CD14-positive monocyte (primary cell): ENCODE measurements at regions not wholly inside any gene's neighbourhood (a gene's known extent, or its start where the extent isn't known, plus 50 kb on each side); places are given as distances from the start of the nearest gene placed in this dataset.

ENCODE experiments used
- DNase-seq, 3 donors: peaks; one replicate each; pipeline ENCODE4 v3.0.0-alpha.2; 2011 to 2022
- H2AFZ ChIP-seq: 2 replicates; pipeline ENCODE4 v1.6.0; 2012; ENCODE audit warnings: mild to moderate bottlenecking, low read depth, low read length, inconsistent platforms; ENCODE audit not compliant: insufficient read depth, poor library complexity, severe bottlenecking
- H3K27ac ChIP-seq, 2 donors: 1 replicate in 1 of 2; 2 replicates in 1 of 2; pipeline ENCODE4 v1.5.1; 2012 to 2013; ENCODE audit warnings: low read length in 2 of 2, control low read depth in 1 of 2, inconsistent platforms in 1 of 2, low read depth in 1 of 2, mild to moderate bottlenecking in 1 of 2
- H3K27me3 ChIP-seq, 2 donors: one replicate each; pipeline versions ENCODE4 v1.6.0 to v1.6.1; 2011 to 2013; ENCODE audit warnings: low read length in 2 of 2; ENCODE audit not compliant: control insufficient read depth in 2 of 2, insufficient read depth in 2 of 2
- H3K36me3 ChIP-seq, 2 donors: replicated peaks in 1 of 2; 1 replicate in 1 of 2; 2 replicates in 1 of 2; pipeline versions ENCODE4 v1.5.1 to v1.6.1; 2012 to 2013; ENCODE audit warnings: low read length in 2 of 2, control low read depth in 1 of 2, inconsistent platforms in 1 of 2, mild to moderate bottlenecking in 1 of 2; ENCODE audit not compliant: insufficient read depth in 2 of 2, control insufficient read depth in 1 of 2
- H3K4me1 ChIP-seq, 2 donors: 1 replicate in 1 of 2; 2 replicates in 1 of 2; pipeline versions ENCODE4 v1.5.1 to v1.6.1; 2012 to 2013; ENCODE audit warnings: low read length in 2 of 2, control low read depth in 1 of 2, inconsistent platforms in 1 of 2, mild to moderate bottlenecking in 1 of 2, moderate library complexity in 1 of 2; ENCODE audit not compliant: insufficient read depth in 2 of 2, control insufficient read depth in 1 of 2
- H3K4me2 ChIP-seq: replicated peaks from 2 replicates; pipeline ENCODE3; 2012; ENCODE audit warnings: low read length, moderate library complexity, mild to moderate bottlenecking; ENCODE audit not compliant: poor library complexity, severe bottlenecking; ENCODE audit errors: extremely low read depth
- H3K4me3 ChIP-seq, 3 experiments: fragments of 200-600 bp in 1 of 3; sonication (generic) in 1 of 3; replicated peaks in 1 of 3; 1 replicate in 2 of 3; 2 replicates in 1 of 3; pipeline ENCODE4 v1.5.1; 2011 to 2013; ENCODE audit warnings: low read length in 3 of 3, mild to moderate bottlenecking in 3 of 3, control low read depth in 2 of 3, low read depth in 2 of 3, inconsistent platforms in 1 of 3, moderate library complexity in 1 of 3
- H3K79me2 ChIP-seq: 2 replicates; pipeline ENCODE4 v1.6.0; 2012; ENCODE audit warnings: mild to moderate bottlenecking, control low read depth, inconsistent platforms, low read length, moderate library complexity; ENCODE audit not compliant: insufficient read depth
- H3K9ac ChIP-seq: 2 replicates; pipeline ENCODE4 v1.6.0; 2017; ENCODE audit warnings: low read length, mild to moderate bottlenecking; ENCODE audit not compliant: insufficient read depth, poor library complexity, severe bottlenecking
- H3K9me3 ChIP-seq, 2 donors: replicated peaks in 1 of 2; 1 replicate in 1 of 2; 2 replicates in 1 of 2; pipeline versions ENCODE4 v1.5.1 to v1.6.1; 2012 to 2013; ENCODE audit warnings: low read length in 2 of 2, control low read depth in 1 of 2; ENCODE audit not compliant: control insufficient read depth in 1 of 2, insufficient read depth in 1 of 2
- H4K20me1 ChIP-seq: 2 replicates; pipeline ENCODE4 v1.6.0; 2012; ENCODE audit warnings: mild to moderate bottlenecking, low read length, control low read depth, moderate library complexity; ENCODE audit not compliant: insufficient read depth
- H3K27ac Mint-ChIP-seq, 7 donors: one replicate each; pipeline ENCODE4 v1.8.0; 2020; ENCODE audit warnings: mild to moderate bottlenecking in 7 of 7, mixed read lengths in 7 of 7, moderate library complexity in 6 of 7, inconsistent platforms in 2 of 7
- H3K27me3 Mint-ChIP-seq, 3 donors: one replicate each; pipeline ENCODE4 v1.8.0; 2021 to 2022; ENCODE audit warnings: low read depth in 3 of 3, mild to moderate bottlenecking in 3 of 3, mixed read lengths in 3 of 3, moderate library complexity in 3 of 3, inconsistent platforms in 1 of 3
- H3K36me3 Mint-ChIP-seq, 2 donors: one replicate each; pipeline ENCODE4 v1.8.0; 2020; ENCODE audit warnings: mixed read lengths in 2 of 2, inconsistent platforms in 1 of 2, mild to moderate bottlenecking in 1 of 2
- H3K4me1 Mint-ChIP-seq: one replicate; pipeline ENCODE4 v1.8.0; 2020; ENCODE audit warnings: mild to moderate bottlenecking, mixed read lengths
- H3K4me3 Mint-ChIP-seq, 2 donors: one replicate each; pipeline ENCODE4 v1.8.0; 2020; ENCODE audit warnings: mild to moderate bottlenecking in 2 of 2, mixed read lengths in 2 of 2, moderate library complexity in 1 of 2
- H3K9me3 Mint-ChIP-seq, 7 donors: one replicate each; pipeline ENCODE4 v1.8.0; 2020 to 2022; ENCODE audit warnings: mixed read lengths in 7 of 7, mild to moderate bottlenecking in 6 of 7, moderate library complexity in 6 of 7, inconsistent platforms in 2 of 7
- WGBS: methylation state at CpG from one replicate; pipeline ENCODE4 v1.1.5; 2013; ENCODE audit warnings: missing lambda C conversion rate; ENCODE audit not compliant: insufficient coverage; 5-methylcytosine and 5-hydroxymethylcytosine counted together
- intact Hi-C, 2 donors: fragments of 100-400 bp; cut with micrococcal nuclease; formaldehyde crosslinking; loops; one replicate each; pipeline versions ENCODE4 v1.15.0 to v1.15.1; 2023
- TF ChIP-seq, protein P1 (sequence below): fragments of 200-600 bp; IDR thresholded peaks from one replicate; pipeline ENCODE4 v1.8.0; 2022; ENCODE audit warnings: antibody characterized with exemption, mild to moderate bottlenecking

DNA sequence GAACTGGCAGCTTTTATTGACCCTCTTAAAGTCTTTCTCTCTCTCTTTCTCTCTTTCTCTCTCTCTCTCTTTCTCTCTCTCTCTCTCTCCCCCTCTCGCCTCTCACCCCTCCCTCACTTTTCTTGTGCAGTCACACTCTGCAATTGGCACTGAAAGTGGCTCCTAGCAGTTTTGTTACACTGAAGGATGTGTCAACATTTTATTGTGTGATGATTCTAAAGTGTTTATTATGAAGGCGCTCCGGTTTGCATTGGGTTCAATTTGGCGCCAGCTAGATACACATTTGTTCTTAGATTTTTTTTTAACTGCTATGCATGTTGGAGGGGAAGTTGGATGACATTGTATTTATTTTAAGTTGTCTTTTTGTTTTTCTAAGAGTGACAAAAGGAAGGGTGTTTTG is 64.0 kb upstream of the CHRM3 start:
- no peaks in the 10 kb centered on the region for H3K36me3 Mint-ChIP-seq
- intact Hi-C loops = no loop called here
- WGBS = 92% methylated on average over 2 of the region's 4 CpGs
- H3K4me1 Mint-ChIP-seq = no peaks in the 10 kb centered on the region
- no peak overlapping the region for H2AFZ ChIP-seq
- no peak overlapping the region for H3K4me2 ChIP-seq
- no peaks in the 10 kb centered on the region for H3K9me3 ChIP-seq
- no peaks in the 10 kb centered on the region for H3K79me2 ChIP-seq
- no peaks in the 10 kb centered on the region for H4K20me1 ChIP-seq
- no peaks in the 10 kb centered on the region for H3K36me3 ChIP-seq
- no peak overlapping the region for H3K4me3 ChIP-seq
- TF ChIP-seq, protein P1, sequence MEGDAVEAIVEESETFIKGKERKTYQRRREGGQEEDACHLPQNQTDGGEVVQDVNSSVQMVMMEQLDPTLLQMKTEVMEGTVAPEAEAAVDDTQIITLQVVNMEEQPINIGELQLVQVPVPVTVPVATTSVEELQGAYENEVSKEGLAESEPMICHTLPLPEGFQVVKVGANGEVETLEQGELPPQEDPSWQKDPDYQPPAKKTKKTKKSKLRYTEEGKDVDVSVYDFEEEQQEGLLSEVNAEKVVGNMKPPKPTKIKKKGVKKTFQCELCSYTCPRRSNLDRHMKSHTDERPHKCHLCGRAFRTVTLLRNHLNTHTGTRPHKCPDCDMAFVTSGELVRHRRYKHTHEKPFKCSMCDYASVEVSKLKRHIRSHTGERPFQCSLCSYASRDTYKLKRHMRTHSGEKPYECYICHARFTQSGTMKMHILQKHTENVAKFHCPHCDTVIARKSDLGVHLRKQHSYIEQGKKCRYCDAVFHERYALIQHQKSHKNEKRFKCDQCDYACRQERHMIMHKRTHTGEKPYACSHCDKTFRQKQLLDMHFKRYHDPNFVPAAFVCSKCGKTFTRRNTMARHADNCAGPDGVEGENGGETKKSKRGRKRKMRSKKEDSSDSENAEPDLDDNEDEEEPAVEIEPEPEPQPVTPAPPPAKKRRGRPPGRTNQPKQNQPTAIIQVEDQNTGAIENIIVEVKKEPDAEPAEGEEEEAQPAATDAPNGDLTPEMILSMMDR = no peak
- H3K27ac ChIP-seq = no peak overlapping the region
- H3K4me3 Mint-ChIP-seq = no peak overlapping the region
- peaks cover 0 to 2% (median 0%) of the 10 kb centered on the region in 7 donors for H3K9me3 Mint-ChIP-seq
- DNase-seq = no peak
- no peaks in the 10 kb centered on the region for H3K27me3 ChIP-seq
- no peak overlapping the region for H3K27ac Mint-ChIP-seq
- no peak overlapping the region for H3K9ac ChIP-seq
- no peaks in the 10 kb centered on the region for H3K4me1 ChIP-seq
- peaks cover 0 to 2% (median 0%) of the 10 kb centered on the region in 3 donors for H3K27me3 Mint-ChIP-seq

DNA sequence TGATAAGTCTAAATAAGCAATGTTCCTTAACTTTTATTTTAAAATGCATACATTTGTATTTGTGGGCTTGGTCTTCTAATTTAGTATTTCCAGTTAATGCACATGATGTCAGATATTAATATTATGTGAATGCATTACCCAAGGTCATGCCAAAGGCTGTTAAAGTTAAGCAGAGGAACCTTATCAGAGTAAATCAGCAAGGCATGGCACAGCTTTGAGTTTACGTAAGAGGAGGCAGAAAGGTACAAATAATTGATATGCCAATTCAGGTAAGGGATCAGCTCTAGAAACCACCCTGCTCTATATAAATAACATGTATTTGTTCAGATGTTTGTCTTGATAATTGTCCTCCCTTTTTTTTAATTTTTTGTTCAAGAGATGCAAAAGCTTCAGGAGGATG is 64.5 kb upstream of the CHRM3 start:
- Histone ChIP-seq H3K4me3 (no peak overlapping the region), H3K4me1 (no peaks in the 10 kb centered on the region), H3K27me3 (no peaks in the 10 kb centered on the region), H3K9ac (no peak overlapping the region), H3K79me2 (no peaks in the 10 kb centered on the region), H4K20me1 (no peaks in the 10 kb centered on the region), H3K4me2 (no peak overlapping the region), H3K9me3 (no peaks in the 10 kb centered on the region), H3K27ac (no peak overlapping the region), H2AFZ (no peak overlapping the region), H3K36me3 (no peaks in the 10 kb centered on the region)
- Mint-ChIP-seq H3K27ac (no peak overlapping the region), H3K4me3 (no peak overlapping the region), H3K9me3 (peaks cover 0 to 2% (median 0%) of the 10 kb centered on the region in 7 donors), H3K27me3 (peaks cover 0 to under 1% (median 0%) of the 10 kb centered on the region in 3 donors), H3K36me3 (no peaks in the 10 kb centered on the region), H3K4me1 (no peaks in the 10 kb centered on the region)
- WGBS = no CpG with 5 or more reads among the region's 1 CpG
- TF ChIP-seq, protein P1 = no peak
- DNase-seq = no peak
- intact Hi-C loops = no loop called here
